ENCODE measurements at regions not wholly inside any gene's neighbourhood (a gene's known extent, or its start where the extent isn't known, plus 50 kb on each side); places are given as distances from the start of the nearest gene placed in this dataset.

DNA sequence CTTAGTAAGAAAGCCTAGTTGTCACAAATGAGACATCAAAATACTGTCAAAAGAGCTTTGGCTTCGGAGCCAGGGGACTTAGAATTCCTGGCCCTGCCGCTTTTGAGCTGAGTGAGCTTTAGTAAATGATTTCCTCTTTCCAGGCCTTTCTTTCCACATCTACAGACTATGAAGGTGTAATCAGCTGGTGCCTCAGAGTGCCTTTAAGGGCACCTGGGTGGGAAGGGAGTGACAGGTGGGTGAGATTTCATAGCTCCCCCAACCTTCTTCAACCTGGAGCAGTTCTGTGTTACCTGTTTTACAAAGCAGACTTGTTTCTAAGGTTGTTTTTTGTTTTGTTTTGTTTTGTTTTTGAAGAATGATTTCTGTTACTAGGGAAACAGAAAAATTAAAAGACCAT is 154.7 kb upstream of the BOD1L1 start:
- Histone ChIP-seq H3K4me1 (ENCODE audit: insufficient read depth, low read length) (no peaks in the 10 kb centered on the region), H3K27me3 (ENCODE audit: low read length) (no peaks in the 10 kb centered on the region), H4K20me1 (ENCODE audit: low read length) (no peaks in the 10 kb centered on the region), H3K27ac (ENCODE audit: low read length) (no peak overlapping the region), H3K4me2 (ENCODE audit: low read length) (no peak overlapping the region), H2AFZ (ENCODE audit: low read length) (no peak overlapping the region), H3F3A (ENCODE audit: low read length, unreplicated experiment) (no peaks in the 10 kb centered on the region), H3K9me2 (replicated peaks; ENCODE audit: low read length) (no peaks in the 10 kb centered on the region), H3K79me2 (ENCODE audit: low read length) (no peaks in the 10 kb centered on the region), H3K9ac (ENCODE audit: low read length) (no peak overlapping the region), H3K4me3 (ENCODE audit: low read length) (no peak overlapping the region), H3K9me3 (ENCODE audit: low read length) (no peaks in the 10 kb centered on the region), H3K36me3 (ENCODE audit: low read depth, low read length) (no peaks in the 10 kb centered on the region)
- DNase-seq (no peak), ATAC-seq (no peak)
- CTCF ChIA-PET, result no interaction called here
- TF ChIP-seq EZH2 (IDR thresholded peaks at IDR 0.05; ENCODE audit: low read length, unreplicated experiment) (no peak), EZH2phosphoT487 (IDR thresholded peaks at IDR 0.05; ENCODE audit: borderline replicate concordance, low read length) (no peak)
- TF ChIP-seq, protein P1, sequence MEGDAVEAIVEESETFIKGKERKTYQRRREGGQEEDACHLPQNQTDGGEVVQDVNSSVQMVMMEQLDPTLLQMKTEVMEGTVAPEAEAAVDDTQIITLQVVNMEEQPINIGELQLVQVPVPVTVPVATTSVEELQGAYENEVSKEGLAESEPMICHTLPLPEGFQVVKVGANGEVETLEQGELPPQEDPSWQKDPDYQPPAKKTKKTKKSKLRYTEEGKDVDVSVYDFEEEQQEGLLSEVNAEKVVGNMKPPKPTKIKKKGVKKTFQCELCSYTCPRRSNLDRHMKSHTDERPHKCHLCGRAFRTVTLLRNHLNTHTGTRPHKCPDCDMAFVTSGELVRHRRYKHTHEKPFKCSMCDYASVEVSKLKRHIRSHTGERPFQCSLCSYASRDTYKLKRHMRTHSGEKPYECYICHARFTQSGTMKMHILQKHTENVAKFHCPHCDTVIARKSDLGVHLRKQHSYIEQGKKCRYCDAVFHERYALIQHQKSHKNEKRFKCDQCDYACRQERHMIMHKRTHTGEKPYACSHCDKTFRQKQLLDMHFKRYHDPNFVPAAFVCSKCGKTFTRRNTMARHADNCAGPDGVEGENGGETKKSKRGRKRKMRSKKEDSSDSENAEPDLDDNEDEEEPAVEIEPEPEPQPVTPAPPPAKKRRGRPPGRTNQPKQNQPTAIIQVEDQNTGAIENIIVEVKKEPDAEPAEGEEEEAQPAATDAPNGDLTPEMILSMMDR (conservative IDR thresholded peaks at IDR 0.05; ENCODE audit: low read depth, low read length), result no peak
- no TSS peak for BruUV-seq (replicated peaks)
- intact Hi-C loops (cut with micrococcal nuclease), result no loop called here
- POLR2A ChIA-PET (ENCODE audit: unreplicated experiment), result no interaction called here

DNA sequence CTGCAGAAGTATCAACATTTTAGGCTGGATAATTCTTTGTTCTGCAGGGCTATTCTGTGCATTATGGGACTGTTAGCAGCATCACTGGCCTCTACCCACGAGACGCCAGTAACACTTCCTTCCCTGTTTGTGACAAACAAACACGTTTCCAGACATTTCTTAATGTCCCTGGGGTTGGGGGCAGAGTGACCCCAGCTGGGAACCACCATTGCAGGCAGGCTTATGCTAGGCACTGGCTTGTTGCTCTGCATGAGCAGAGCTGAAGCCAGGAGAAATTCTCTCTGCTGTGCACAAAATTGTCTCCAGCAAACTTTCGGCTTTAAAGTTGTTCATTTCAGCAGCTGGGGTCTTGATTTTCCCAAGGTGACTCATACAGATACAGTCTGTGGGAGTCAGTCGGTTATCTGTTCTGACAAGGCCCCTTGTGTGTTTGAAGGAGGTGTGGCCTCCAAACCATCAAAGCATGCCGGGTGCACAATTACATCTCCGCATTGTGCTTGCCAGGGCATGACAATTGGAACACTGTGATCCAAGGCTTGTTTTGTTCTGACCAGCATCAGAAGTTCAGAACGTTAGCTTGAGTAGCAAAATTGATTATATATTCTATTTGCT is 156.4 kb upstream of the BOD1L1 start:
- Histone ChIP-seq H3K27ac (ENCODE audit: low read length) (no peak overlapping the region), H3K4me1 (ENCODE audit: insufficient read depth, low read length) (no peaks in the 10 kb centered on the region), H3K27me3 (ENCODE audit: low read length) (no peaks in the 10 kb centered on the region), H3K9ac (ENCODE audit: low read length) (no peak overlapping the region), H2AFZ (ENCODE audit: low read length) (no peak overlapping the region), H3K9me3 (ENCODE audit: low read length) (no peaks in the 10 kb centered on the region), H4K20me1 (ENCODE audit: low read length) (no peaks in the 10 kb centered on the region), H3K4me3 (ENCODE audit: low read length) (no peak overlapping the region), H3F3A (ENCODE audit: low read length, unreplicated experiment) (no peaks in the 10 kb centered on the region), H3K4me2 (ENCODE audit: low read length) (no peak overlapping the region), H3K79me2 (ENCODE audit: low read length) (no peaks in the 10 kb centered on the region), H3K9me2 (replicated peaks; ENCODE audit: low read length) (no peaks in the 10 kb centered on the region), H3K36me3 (ENCODE audit: low read depth, low read length) (no peaks in the 10 kb centered on the region)
- TF ChIP-seq EZH2phosphoT487 (IDR thresholded peaks at IDR 0.05; ENCODE audit: borderline replicate concordance, low read length), result no peak
- no peak for TF ChIP-seq EZH2 (IDR thresholded peaks at IDR 0.05; ENCODE audit: low read length, unreplicated experiment)
- TF ChIP-seq, protein P1 (conservative IDR thresholded peaks at IDR 0.05; ENCODE audit: low read depth, low read length), result no peak
- no peak for DNase-seq
- BruUV-seq (replicated peaks), result no TSS peak
- intact Hi-C loops (cut with micrococcal nuclease), result no loop called here
- ChIA-PET POLR2A (ENCODE audit: unreplicated experiment) (no interaction called here), CTCF (no interaction called here)
- no peak for ATAC-seq

DNA sequence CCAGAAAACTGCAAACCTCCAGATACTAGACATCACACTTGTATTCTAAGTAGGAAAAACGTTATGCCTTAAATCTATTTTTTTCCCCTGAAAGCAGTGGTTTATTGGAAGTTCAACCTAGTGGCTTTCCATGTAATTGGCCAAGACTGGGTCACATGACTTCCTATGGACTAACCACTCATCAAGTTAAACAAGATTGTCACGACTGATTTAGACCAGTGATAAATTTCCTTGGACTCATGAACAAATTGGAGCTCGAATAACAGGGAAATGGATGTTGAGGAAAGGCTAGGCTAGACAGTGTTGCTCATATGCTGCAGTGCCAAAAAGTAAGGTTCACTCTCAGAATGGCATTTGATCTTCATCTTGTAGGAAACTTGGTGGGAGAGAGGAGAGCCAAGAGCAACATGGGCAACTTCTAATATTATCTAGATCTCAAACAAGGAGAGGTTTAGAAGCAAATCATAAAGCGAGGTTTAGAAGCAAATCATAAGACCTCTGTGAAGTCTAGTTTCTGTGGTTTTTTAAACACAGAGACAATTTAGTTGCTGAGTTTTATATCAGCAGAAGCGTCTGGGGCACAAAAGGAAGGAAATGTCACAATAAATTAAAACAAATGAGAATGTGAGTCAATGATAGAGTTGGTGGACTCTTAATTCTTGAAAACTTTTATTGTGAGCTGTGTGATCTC is 165.6 kb upstream of the BOD1L1 start:
- Histone ChIP-seq H3K4me2 (ENCODE audit: low read length) (no peak overlapping the region), H3F3A (ENCODE audit: low read length, unreplicated experiment) (no peaks in the 10 kb centered on the region), H3K36me3 (ENCODE audit: low read depth, low read length) (no peaks in the 10 kb centered on the region), H3K4me3 (ENCODE audit: low read length) (no peak overlapping the region), H3K9me3 (ENCODE audit: low read length) (no peaks in the 10 kb centered on the region), H3K9ac (ENCODE audit: low read length) (no peak overlapping the region), H3K9me2 (replicated peaks; ENCODE audit: low read length) (no peaks in the 10 kb centered on the region), H3K27me3 (ENCODE audit: low read length) (no peaks in the 10 kb centered on the region), H2AFZ (ENCODE audit: low read length) (no peak overlapping the region), H3K4me1 (ENCODE audit: insufficient read depth, low read length) (no peaks in the 10 kb centered on the region), H3K79me2 (ENCODE audit: low read length) (no peaks in the 10 kb centered on the region), H4K20me1 (ENCODE audit: low read length) (no peaks in the 10 kb centered on the region), H3K27ac (ENCODE audit: low read length) (no peak overlapping the region)
- TF ChIP-seq EZH2phosphoT487 (IDR thresholded peaks at IDR 0.05; ENCODE audit: borderline replicate concordance, low read length) (no peak), EZH2 (IDR thresholded peaks at IDR 0.05; ENCODE audit: low read length, unreplicated experiment) (no peak)
- TF ChIP-seq, protein P1 (conservative IDR thresholded peaks at IDR 0.05; ENCODE audit: low read depth, low read length), result no peak
- BruUV-seq (replicated peaks), result no TSS peak
- ChIA-PET CTCF (no interaction called here), POLR2A (ENCODE audit: unreplicated experiment) (no interaction called here)
- intact Hi-C loops (cut with micrococcal nuclease), result no loop called here
- ATAC-seq, result no peak
- no peak for DNase-seq
